Breast epithelium (tissue), 3 donors: ENCODE measurements at regions not wholly inside any gene's neighbourhood (a gene's known extent, or its start where the extent isn't known, plus 50 kb on each side); places are given as distances from the start of the nearest gene placed in this dataset.

Experiments used
- POLR2A ChIP-seq: fragments of 450-650 bp; IDR thresholded peaks from one replicate; pipeline ENCODE4 v1.6.1; 2016; ENCODE audit warnings: antibody characterized with exemption, mild to moderate bottlenecking, moderate library complexity
- POLR2AphosphoS5 ChIP-seq, 3 donors: sonication (generic); formaldehyde crosslinking; IDR thresholded peaks; one replicate each; pipeline ENCODE4 v1.6.1; 2017; ENCODE audit warnings: antibody characterized with exemption in 3 of 3
- TF ChIP-seq, protein P1 (sequence below), 3 donors: fragments of 450-650 bp; IDR thresholded peaks; one replicate each; pipeline ENCODE4 v1.5.1; 2016 to 2017; ENCODE audit warnings: antibody characterized with exemption in 3 of 3, mild to moderate bottlenecking in 3 of 3, moderate library complexity in 3 of 3

DNA sequence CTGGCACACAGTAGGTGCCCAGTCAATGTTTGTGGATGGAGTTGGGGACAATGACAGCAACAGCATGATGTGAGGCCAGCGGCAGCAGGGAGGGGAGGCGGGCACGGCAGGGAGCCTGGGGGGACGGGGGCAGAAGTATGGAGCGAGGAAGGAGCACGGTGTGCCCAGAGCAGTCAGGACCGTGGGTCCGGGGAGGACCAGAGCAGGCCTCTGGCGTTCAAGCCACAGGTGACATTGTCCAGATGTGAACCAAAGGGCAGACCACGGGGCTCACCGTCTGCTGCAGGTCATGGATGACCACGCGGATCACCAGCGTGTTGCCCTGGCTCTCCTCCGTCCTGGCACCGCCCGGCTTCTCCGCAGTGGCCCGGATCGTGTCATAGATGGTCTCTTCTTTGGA is 105.5 kb downstream of the SHANK2 start:
- TF ChIP-seq, protein P1, sequence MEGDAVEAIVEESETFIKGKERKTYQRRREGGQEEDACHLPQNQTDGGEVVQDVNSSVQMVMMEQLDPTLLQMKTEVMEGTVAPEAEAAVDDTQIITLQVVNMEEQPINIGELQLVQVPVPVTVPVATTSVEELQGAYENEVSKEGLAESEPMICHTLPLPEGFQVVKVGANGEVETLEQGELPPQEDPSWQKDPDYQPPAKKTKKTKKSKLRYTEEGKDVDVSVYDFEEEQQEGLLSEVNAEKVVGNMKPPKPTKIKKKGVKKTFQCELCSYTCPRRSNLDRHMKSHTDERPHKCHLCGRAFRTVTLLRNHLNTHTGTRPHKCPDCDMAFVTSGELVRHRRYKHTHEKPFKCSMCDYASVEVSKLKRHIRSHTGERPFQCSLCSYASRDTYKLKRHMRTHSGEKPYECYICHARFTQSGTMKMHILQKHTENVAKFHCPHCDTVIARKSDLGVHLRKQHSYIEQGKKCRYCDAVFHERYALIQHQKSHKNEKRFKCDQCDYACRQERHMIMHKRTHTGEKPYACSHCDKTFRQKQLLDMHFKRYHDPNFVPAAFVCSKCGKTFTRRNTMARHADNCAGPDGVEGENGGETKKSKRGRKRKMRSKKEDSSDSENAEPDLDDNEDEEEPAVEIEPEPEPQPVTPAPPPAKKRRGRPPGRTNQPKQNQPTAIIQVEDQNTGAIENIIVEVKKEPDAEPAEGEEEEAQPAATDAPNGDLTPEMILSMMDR (IDR thresholded peaks at IDR 0.05): no peak
- TF ChIP-seq POLR2AphosphoS5 (IDR thresholded peaks at IDR 0.05): no peak
- TF ChIP-seq POLR2A: no peak
